Panc1 (cell line): ENCODE measurements at regions not wholly inside any gene's neighbourhood (a gene's known extent, or its start where the extent isn't known, plus 50 kb on each side); places are given as distances from the start of the nearest gene placed in this dataset.

Experiments
- ATAC-seq: fragments of 200-7000 bp; cut with Tn5 transposase; 2 replicates; pipeline ENCODE4 v1.9.1; 2020; ENCODE audit warnings: mild to moderate bottlenecking, moderate library complexity
- BruUV-seq: library from RNA; stranded (reverse); fragments of 400-500 nt; replicated peaks from 2 replicates; lab custom pipeline; 2021; lab: Mats Ljungman, UMichigan
- CTCF ChIA-PET: fragments of 300-600 bp; sonication (Branson Sonifier 250); formaldehyde crosslinking; loops from one replicate; lab custom pipeline; 2022; ENCODE audit warnings: antibody characterized with exemption; lab: Charles Lee
- POLR2A ChIA-PET: fragments of 300-600 bp; sonication (Branson Sonifier 250); formaldehyde crosslinking; loops from one replicate; lab custom pipeline; 2022; ENCODE audit warnings: antibody characterized with exemption; lab: Charles Lee
- DNase-seq: peaks from one replicate; pipeline ENCODE4 v3.0.0-alpha.2; 2010; ENCODE audit warnings: low read depth, low spot score
- H3K27ac ChIP-seq: 2 replicates; pipeline ENCODE4 v1.5.1; 2011; ENCODE audit warnings: mild to moderate bottlenecking, low read length, inconsistent platforms
- H3K27me3 ChIP-seq: fragments of 200-500 bp; sonication (Bioruptor generic); 2 replicates; pipeline ENCODE4 v1.6.0; 2014; ENCODE audit warnings: low read length, inconsistent platforms; ENCODE audit not compliant: control insufficient read depth, insufficient read depth
- H3K36me3 ChIP-seq: fragments of 200-500 bp; sonication (Bioruptor generic); 2 replicates; pipeline ENCODE4 v1.5.1; 2014; ENCODE audit warnings: inconsistent platforms, mild to moderate bottlenecking, low read length, moderate library complexity; ENCODE audit not compliant: control insufficient read depth, insufficient read depth
- H3K4me1 ChIP-seq: 2 replicates; pipeline ENCODE4 v1.5.1; 2011; ENCODE audit warnings: inconsistent platforms, mild to moderate bottlenecking, low read length, moderate library complexity; ENCODE audit not compliant: control insufficient read depth, insufficient read depth
- H3K4me3 ChIP-seq, 2 experiments: 2 replicates each; pipeline ENCODE4 v1.5.1; 2011 to 2012; ENCODE audit warnings: low read depth in 2 of 2, low read length in 2 of 2, mild to moderate bottlenecking in 2 of 2, inconsistent platforms in 1 of 2, moderate library complexity in 1 of 2
- H3K9me3 ChIP-seq: fragments of 200-500 bp; sonication (Bioruptor generic); 2 replicates; pipeline ENCODE4 v1.5.1; 2014; ENCODE audit warnings: low read depth, mild to moderate bottlenecking, inconsistent platforms, low read length, moderate library complexity; ENCODE audit not compliant: control insufficient read depth, insufficient read depth
- POLR2AphosphoS5 ChIP-seq: IDR thresholded peaks from 2 replicates; pipeline ENCODE4 v1.6.1; 2012; ENCODE audit warnings: mild to moderate bottlenecking, low read depth, low read length, moderate library complexity
- SIN3A ChIP-seq: IDR thresholded peaks from 2 replicates; pipeline ENCODE4 v1.6.1; 2012; ENCODE audit warnings: low read depth, mild to moderate bottlenecking, low read length, moderate library complexity, borderline replicate concordance; ENCODE audit not compliant: insufficient read depth
- TCF7L2 ChIP-seq: IDR thresholded peaks from 2 replicates; pipeline ENCODE4 v1.6.1; 2011; ENCODE audit warnings: mild to moderate bottlenecking, low read depth, low read length, inconsistent platforms
- in situ Hi-C: cut with HindIII; loops from 2 replicates; pipeline ENCODE4 v1.10.0; 2016; ENCODE audit warnings: low sequenced_read_pairs, low pct_unique_long_range_greater_than_20kb
- intact Hi-C: fragments of 100-400 bp; cut with micrococcal nuclease; formaldehyde crosslinking; loops from one replicate; pipeline ENCODE4 v1.10.0; 2022; ENCODE audit not compliant: unreplicated experiment
- TF ChIP-seq, protein P1 (sequence below): fragments of 450-650 bp; IDR thresholded peaks from 2 replicates; pipeline ENCODE4 v1.5.1; 2017; ENCODE audit warnings: mild to moderate bottlenecking
- TF ChIP-seq, protein P2 (sequence below), 2 experiments: IDR thresholded peaks; 2 replicates each; pipeline ENCODE4 v1.6.1; 2011 to 2012; ENCODE audit warnings: low read depth in 2 of 2, control low read depth in 1 of 2, low read length in 1 of 2, mild to moderate bottlenecking in 1 of 2, moderate library complexity in 1 of 2; ENCODE audit not compliant: insufficient read depth in 1 of 2

DNA sequence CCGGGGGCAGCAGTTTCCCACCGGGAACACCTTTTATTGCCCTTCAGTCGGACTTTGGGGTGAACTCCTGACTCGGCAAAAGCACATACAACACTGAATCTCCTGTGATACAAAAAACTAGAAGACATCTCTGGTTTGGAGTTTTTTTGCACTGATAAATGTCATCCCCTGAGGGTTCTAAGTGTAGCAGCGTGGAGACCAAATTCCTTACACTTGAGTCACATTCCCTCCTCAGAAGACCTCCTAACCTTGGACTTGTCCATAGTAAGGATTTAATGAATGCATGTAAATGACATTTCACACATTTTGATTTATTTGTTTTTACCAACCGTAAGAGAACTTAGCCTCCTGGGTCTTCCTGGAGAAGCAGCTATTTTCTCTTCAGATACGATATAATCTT lies 54.0 kb upstream of the GPR45 start:
- no peak for DNase-seq
- CTCF ChIA-PET = no interaction called here
- H3K4me3 ChIP-seq = no peak overlapping the region
- H3K4me1 ChIP-seq = no peaks in the 10 kb centered on the region
- no peak overlapping the region for H3K27ac ChIP-seq
- BruUV-seq = no TSS peak
- TF ChIP-seq, protein P1, sequence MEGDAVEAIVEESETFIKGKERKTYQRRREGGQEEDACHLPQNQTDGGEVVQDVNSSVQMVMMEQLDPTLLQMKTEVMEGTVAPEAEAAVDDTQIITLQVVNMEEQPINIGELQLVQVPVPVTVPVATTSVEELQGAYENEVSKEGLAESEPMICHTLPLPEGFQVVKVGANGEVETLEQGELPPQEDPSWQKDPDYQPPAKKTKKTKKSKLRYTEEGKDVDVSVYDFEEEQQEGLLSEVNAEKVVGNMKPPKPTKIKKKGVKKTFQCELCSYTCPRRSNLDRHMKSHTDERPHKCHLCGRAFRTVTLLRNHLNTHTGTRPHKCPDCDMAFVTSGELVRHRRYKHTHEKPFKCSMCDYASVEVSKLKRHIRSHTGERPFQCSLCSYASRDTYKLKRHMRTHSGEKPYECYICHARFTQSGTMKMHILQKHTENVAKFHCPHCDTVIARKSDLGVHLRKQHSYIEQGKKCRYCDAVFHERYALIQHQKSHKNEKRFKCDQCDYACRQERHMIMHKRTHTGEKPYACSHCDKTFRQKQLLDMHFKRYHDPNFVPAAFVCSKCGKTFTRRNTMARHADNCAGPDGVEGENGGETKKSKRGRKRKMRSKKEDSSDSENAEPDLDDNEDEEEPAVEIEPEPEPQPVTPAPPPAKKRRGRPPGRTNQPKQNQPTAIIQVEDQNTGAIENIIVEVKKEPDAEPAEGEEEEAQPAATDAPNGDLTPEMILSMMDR = no peak
- TF ChIP-seq, protein P2, sequence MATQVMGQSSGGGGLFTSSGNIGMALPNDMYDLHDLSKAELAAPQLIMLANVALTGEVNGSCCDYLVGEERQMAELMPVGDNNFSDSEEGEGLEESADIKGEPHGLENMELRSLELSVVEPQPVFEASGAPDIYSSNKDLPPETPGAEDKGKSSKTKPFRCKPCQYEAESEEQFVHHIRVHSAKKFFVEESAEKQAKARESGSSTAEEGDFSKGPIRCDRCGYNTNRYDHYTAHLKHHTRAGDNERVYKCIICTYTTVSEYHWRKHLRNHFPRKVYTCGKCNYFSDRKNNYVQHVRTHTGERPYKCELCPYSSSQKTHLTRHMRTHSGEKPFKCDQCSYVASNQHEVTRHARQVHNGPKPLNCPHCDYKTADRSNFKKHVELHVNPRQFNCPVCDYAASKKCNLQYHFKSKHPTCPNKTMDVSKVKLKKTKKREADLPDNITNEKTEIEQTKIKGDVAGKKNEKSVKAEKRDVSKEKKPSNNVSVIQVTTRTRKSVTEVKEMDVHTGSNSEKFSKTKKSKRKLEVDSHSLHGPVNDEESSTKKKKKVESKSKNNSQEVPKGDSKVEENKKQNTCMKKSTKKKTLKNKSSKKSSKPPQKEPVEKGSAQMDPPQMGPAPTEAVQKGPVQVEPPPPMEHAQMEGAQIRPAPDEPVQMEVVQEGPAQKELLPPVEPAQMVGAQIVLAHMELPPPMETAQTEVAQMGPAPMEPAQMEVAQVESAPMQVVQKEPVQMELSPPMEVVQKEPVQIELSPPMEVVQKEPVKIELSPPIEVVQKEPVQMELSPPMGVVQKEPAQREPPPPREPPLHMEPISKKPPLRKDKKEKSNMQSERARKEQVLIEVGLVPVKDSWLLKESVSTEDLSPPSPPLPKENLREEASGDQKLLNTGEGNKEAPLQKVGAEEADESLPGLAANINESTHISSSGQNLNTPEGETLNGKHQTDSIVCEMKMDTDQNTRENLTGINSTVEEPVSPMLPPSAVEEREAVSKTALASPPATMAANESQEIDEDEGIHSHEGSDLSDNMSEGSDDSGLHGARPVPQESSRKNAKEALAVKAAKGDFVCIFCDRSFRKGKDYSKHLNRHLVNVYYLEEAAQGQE (IDR thresholded peaks at IDR 0.05; ENCODE audit: insufficient read depth in 1 of 2, low read depth in 2 of 2, low read length in 1 of 2) = no peak
- no peak for TF ChIP-seq SIN3A
- no peak for TF ChIP-seq POLR2AphosphoS5
- no peak for TF ChIP-seq TCF7L2
- in situ Hi-C loops (no loop called here), intact Hi-C loops (no loop called here)
- no peaks in the 10 kb centered on the region for H3K36me3 ChIP-seq
- peaks cover 2% of the 10 kb centered on the region; the same call in 1 of the 2 replicates for H3K27me3 ChIP-seq
- H3K9me3 ChIP-seq = no peaks in the 10 kb centered on the region
- ATAC-seq = no peak
- POLR2A ChIA-PET = no interaction called here

DNA sequence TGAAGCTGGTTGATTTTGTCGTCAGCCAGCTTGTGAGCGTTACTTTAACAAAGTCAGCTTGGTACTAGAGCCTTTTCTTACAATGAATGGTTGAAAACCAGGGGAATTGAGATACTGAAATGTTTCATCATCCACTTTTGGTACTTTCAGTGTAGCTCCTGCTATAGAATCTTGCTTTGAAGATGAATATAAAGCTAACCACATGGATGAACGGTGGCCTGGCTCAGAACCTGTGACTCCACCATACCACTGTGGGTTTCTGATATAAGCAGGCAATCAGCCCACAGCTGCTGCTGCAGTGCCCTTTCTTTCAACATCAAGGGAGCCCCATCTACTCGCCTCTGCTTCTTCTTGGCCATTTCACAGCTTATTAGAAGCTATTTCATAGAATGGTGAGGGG lies 53.2 kb upstream of the GPR45 start:
- ATAC-seq (no peak), DNase-seq (no peak)
- Histone ChIP-seq H3K27ac (no peak overlapping the region), H3K4me3 (no peak overlapping the region), H3K36me3 (no peaks in the 10 kb centered on the region), H3K4me1 (no peaks in the 10 kb centered on the region), H3K27me3 (peaks cover 2% of the 10 kb centered on the region; the same call in 1 of the 2 replicates), H3K9me3 (no peaks in the 10 kb centered on the region)
- intact Hi-C loops (no loop called here), in situ Hi-C loops (no loop called here)
- TF ChIP-seq TCF7L2 = no peak
- no peak for TF ChIP-seq SIN3A
- no peak for TF ChIP-seq POLR2AphosphoS5
- TF ChIP-seq, protein P2 (IDR thresholded peaks at IDR 0.05; ENCODE audit: insufficient read depth in 1 of 2, low read depth in 2 of 2, low read length in 1 of 2) = no peak
- TF ChIP-seq, protein P1 = no peak
- ChIA-PET CTCF (no interaction called here), POLR2A (no interaction called here)
- BruUV-seq = no TSS peak
